GM18873 (cell line): ENCODE measurements at regions not wholly inside any gene's neighbourhood (a gene's known extent, or its start where the extent isn't known, plus 50 kb on each side); places are given as distances from the start of the nearest gene placed in this dataset.
"Not testable (repeated sequence)": the region's sequence is repeated elsewhere in the genome, so short reads cannot be mapped to it uniquely, and the experiment has no call there.

ENCODE experiments used
- ATAC-seq: cut with Tn5 transposase; IDR thresholded peaks from one replicate; pipeline ENCODE4 v1.9.1; 2021; ENCODE audit warnings: mild to moderate bottlenecking, moderate library complexity, moderate number of reproducible peaks; ENCODE audit not compliant: unreplicated experiment, low FRiP score

DNA sequence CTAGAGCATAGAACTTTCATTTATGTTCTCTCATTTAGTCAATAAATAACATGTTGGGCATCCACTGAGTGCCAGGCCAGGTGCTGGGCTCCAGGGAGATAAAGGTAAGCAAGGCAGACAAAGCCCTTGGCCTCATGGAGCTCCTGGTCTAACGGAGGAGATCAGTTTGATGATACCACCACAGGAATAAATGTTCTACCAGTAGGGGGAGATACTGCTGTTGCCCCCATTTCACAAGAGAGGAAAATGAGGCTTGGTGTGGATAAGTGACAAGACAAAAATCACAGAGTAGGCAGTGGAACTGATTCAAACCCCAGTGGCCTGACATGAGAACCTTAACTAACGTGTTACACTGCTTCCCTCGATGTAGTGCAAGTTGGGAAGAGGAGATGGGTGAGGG lies 80.4 kb upstream of the ERCC4 start:
- no peak for ATAC-seq

GRCh38 chr16:13845232-13845631 lies 74.7 kb upstream of the ERCC4 start:
- no peak for ATAC-seq

- ATAC-seq, result no peak
These were observed 71.2 kb upstream of the ERCC4 start for GRCh38 chr16:13848795-13849194.

DNA sequence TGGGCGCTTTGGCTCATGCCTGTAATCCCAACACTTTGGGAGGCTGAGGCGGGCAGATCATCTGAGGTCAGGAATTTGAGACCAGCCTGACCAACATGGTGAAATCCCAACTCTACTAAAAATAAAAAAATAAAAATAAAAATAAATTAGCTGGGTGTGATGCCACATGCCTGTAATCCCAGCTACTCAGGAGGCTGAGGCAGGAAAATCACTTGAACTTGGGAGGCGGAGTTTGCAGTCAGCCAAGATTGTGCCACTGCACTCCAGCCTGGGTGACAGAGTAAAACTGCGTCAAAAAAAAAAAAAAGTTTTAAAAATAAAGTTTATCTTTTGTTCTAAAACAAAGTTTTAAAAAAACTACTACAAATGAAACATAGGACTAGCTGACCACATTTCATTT lies 69.8 kb upstream of the ERCC4 start:
- not testable (repeated sequence) for ATAC-seq

DNA sequence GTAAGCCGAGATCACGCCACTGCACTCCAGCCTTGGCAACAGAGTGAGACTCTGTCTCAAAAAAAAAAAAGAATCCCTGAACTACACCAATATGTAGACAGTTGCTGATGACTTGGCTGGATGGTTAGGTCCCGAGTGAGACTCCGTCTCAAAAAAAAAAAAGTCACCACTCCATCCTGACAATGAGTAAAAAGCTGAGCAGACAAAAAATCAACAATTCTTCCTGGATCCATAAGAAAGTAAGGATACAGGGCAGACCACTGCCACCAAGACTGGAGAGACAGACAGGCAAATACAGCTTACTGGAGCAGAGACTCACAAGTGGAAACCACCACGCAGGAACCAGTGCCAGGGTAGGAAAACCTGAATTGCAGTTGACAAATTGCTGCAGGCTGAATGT lies 67.1 kb upstream of the ERCC4 start:
- no peak for ATAC-seq

GRCh38 chr16:13856398-13856797 lies 63.6 kb upstream of the ERCC4 start:
- ATAC-seq, result no peak

DNA sequence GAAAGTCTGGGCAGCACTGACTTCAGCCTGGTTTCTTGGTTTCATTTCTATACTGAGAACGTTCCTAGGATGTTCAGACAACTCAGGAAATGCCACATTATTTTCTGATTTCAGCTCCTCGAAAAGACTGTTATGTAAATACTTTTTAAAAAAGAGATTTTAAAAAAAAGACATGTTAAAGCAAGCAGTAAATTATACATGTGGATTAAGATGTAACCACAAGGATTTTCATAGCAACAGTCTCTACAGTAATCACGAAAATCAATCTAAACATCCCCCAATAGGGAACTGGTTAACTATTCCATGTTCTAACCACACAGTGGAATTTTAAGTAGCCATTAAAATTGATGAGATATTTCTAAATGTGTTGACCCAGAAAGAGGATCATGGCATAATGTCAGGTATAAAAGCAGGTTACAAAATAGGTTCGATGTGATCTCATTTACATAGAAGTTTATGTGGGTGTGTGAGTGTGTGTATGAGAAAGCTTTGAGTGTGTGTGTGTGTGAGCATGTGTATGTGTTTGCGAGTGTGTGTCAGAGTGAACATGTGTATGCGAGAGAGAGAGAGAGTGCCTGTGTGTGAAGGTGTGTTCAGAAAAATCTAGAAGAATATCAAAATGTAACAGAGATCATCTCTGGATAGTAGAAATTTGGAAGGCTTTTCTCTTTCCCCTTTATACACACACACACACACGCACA lies 63.0 kb upstream of the ERCC4 start:
- ATAC-seq, result no peak

- no peak for ATAC-seq
These were observed 60.9 kb upstream of the ERCC4 start for GRCh38 chr16:13858873-13859580.

GRCh38 chr16:13863075-13863765 lies 56.7 kb upstream of the ERCC4 start:
- no peak for ATAC-seq

DNA sequence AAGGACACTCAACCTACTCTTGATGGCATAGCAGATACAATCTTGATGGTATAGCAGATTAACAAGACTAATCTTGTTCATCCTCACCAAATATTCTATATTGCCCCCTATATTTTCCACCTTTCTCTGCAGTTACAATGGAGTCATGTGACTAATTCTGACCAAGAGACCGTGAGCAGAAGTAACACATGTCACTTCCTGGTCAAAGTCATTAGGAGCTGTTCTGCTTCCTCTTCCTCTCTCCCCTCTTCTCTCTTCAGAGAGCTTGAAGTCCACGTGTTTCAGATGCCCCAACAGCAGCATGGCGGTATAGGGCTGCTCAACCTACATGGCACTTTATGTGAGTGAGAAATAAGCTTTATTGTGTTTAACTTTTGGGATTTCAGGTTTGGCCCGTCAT lies 55.3 kb upstream of the ERCC4 start:
- no peak for ATAC-seq

GRCh38 chr16:13866073-13866472 lies 53.9 kb upstream of the ERCC4 start:
- ATAC-seq, result no peak
